Epithelial cell of esophagus (primary cell): ENCODE measurements at regions not wholly inside any gene's neighbourhood (a gene's known extent, or its start where the extent isn't known, plus 50 kb on each side); places are given as distances from the start of the nearest gene placed in this dataset.

Experiments used
- DNase-seq: peaks from one replicate; pipeline ENCODE4 v3.0.0; 2010; ENCODE audit warnings: low read depth
- H3K4me3 ChIP-seq: 2 replicates; pipeline ENCODE4 v1.5.1; 2011; ENCODE audit warnings: mild to moderate bottlenecking, low read length, control low read depth
- TF ChIP-seq, protein P1 (sequence below): IDR thresholded peaks from 2 replicates; pipeline ENCODE4 v1.5.1; 2011; ENCODE audit warnings: low read depth, mild to moderate bottlenecking, low read length, control low read depth, inconsistent platforms; ENCODE audit not compliant: insufficient read depth; ENCODE audit errors: missing control alignments

DNA sequence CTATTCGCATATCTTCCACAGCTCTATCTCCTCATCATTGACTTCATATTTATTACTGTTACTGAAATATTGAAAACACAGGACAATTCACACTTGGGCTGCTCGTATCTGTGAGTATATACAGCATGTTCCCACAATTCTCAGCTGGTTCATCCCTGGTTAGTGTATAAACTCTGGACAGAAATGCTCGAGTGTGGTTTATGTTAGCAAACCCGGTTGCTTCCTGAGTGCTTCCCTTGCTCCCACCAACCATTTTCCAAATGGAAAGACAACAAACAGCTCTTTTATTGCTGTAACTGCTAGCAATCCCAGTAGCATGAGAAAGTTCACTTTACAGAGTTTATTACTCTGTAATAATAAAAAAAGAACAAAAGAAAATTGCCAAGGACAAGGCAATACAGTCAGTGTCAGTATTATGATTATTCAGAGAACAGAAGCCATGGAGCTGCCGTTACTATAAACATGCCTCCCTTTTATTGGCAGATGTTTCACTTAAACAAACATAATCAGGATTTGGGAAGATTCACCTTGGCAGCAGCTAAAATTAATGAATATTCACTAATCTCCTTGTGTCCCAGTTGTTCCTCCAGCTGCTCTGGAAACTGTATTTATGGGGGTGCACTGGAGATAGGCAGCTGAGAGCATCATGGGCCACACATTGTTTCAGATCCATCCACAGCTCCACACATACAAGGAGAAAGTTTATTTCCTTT is 134.1 kb upstream of the GUCY1A1 start:
- no peak overlapping the region for H3K4me3 ChIP-seq
- TF ChIP-seq, protein P1, sequence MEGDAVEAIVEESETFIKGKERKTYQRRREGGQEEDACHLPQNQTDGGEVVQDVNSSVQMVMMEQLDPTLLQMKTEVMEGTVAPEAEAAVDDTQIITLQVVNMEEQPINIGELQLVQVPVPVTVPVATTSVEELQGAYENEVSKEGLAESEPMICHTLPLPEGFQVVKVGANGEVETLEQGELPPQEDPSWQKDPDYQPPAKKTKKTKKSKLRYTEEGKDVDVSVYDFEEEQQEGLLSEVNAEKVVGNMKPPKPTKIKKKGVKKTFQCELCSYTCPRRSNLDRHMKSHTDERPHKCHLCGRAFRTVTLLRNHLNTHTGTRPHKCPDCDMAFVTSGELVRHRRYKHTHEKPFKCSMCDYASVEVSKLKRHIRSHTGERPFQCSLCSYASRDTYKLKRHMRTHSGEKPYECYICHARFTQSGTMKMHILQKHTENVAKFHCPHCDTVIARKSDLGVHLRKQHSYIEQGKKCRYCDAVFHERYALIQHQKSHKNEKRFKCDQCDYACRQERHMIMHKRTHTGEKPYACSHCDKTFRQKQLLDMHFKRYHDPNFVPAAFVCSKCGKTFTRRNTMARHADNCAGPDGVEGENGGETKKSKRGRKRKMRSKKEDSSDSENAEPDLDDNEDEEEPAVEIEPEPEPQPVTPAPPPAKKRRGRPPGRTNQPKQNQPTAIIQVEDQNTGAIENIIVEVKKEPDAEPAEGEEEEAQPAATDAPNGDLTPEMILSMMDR = no peak
- DNase-seq = no peak

DNA sequence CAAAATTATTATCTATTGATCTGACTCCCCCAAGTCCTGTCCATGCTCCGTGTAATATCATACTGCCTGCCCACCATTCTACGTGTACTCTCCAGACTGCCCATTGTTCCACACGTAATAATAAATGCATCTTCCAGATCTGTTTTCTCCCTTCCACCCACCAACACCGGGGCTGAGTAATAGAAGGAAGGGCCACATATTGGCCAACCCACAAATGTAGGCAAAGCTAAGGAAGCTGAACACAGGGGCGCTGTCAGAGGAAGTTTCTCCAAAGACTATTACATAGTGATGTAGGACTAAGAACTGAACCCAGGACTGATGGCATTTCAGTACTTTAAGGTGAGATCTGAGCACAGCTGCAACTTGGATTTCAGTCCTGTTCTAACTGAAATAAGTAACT is 135.8 kb upstream of the GUCY1A1 start:
- TF ChIP-seq, protein P1 = no peak
- H3K4me3 ChIP-seq = no peak overlapping the region
- peak; percentile 67 for DNase-seq

DNA sequence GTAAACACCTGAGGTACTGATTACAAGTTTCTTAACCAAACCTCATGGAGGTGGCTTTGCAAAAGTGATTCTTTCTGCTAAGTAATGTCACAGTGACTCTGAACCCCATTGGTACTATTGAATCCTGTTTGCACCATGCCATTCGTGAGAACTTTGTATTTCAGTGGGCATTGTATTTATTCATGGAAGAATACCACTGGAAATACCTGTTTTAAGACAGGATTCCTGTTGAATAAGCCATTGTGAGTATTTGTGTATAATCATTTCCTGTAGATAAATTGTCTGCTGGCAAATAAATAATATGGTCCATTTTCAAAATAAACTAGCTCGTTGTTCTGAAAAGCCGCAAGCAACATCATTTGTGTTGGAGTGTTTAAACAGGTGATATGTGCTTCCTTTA is 136.4 kb upstream of the GUCY1A1 start:
- H3K4me3 ChIP-seq = no peak overlapping the region
- peak; percentile 81 for DNase-seq
- TF ChIP-seq, protein P1 = no peak

DNA sequence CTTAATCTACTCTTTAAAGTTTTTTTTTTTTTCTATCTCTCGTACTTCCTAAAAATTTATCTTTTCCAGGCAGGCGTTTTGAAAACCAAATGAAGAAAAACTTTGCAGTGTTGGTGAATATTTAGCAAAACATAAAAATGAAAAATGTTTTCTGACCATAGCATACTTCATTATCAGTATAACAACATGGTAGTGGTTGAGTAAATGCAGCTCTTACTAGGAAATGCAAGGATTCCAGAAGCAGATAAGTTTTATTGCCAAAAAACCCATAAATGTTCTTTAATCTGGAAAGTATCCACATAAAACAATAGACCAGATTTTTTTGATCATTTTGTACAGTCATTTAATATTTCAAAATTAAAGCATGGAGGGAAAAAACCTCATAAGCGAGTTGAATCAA is 136.9 kb upstream of the GUCY1A1 start:
- no peak overlapping the region for H3K4me3 ChIP-seq
- DNase-seq = no peak
- TF ChIP-seq, protein P1 = no peak

DNA sequence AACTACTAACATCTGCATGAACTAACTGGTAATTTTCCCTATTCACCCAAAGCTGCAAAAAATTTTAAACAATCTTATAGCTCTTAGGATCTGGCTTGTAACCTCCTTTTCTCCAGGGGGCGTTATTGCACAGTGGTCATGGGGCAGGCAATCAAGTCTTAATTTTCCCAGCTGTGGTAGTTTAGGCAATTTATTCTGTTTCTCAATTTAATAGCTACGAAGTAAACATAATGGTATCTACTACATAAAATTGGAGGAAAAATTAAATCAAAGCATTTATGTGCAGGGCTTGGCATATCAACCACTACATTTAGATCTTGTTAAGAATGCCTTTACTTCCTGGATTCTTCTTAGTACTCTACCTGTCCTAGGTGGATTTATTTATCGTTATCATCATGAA is 137.4 kb upstream of the GUCY1A1 start:
- no peak overlapping the region for H3K4me3 ChIP-seq
- TF ChIP-seq, protein P1 = peak; percentile 33
- peak; percentile 53 for DNase-seq

DNA sequence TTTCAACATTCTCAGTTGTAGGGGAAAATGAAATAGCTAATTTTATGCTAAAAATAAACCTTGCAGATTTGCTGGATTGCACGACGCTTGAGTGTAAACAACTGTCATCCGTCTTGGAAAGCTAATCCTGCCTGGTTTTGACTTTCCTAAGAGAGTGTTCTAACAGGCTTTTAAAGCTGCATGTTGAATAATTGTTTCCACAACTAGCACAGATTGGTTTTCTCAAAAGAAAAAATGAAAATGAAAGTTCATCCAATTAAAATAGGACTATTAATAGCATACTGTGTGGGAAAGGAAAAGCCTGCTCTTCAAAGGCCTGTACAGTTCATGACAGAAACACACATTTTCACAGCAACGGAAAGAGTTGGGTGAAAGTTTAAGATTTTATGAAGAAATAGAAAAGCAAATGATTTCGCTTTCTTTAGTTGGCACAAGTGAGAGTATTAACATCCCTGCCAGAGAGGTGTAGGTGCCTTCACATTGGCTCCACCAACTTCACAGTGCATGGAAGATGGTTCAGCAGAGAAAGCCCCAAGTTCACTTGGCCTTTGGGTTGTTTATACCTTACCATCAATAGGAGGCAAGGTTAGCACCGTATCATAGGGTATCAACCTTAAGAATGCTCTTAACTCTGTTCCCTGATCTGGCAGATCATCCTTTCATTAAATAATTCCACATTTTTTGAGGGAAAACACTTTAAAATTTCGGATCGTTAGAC is 140.0 kb upstream of the GUCY1A1 start:
- no peak overlapping the region for H3K4me3 ChIP-seq
- no peak for DNase-seq

More for the DNA sequence above, 140.0 kb upstream of the GUCY1A1 start:
- TF ChIP-seq, protein P1 = no peak
